Adrenal gland (tissue), 9 donors: ENCODE measurements at regions not wholly inside any gene's neighbourhood (a gene's known extent, or its start where the extent isn't known, plus 50 kb on each side); places are given as distances from the start of the nearest gene placed in this dataset.
A peak's percentile ranks its signal among the peaks of the same experiment; 100 is the strongest.

ENCODE experiments used
- DNase-seq, 7 donors: peaks; one replicate each; pipeline ENCODE4 v3.0.0-alpha.2; 2019 to 2020
- H3K27ac ChIP-seq, 5 donors: fragments of 200-600 bp; sonication (generic) in 4 of 5; 1 replicate in 3 of 5; 2 replicates in 2 of 5; pipeline versions ENCODE4 v1.5.1 to v1.8.0; 2016 to 2020; ENCODE audit warnings: mild to moderate bottlenecking in 1 of 5
- H3K27me3 ChIP-seq: fragments of 200-600 bp; 2 replicates; pipeline ENCODE4 v1.8.0; 2021
- H3K36me3 ChIP-seq, 2 donors: fragments of 200-600 bp; replicated peaks in 1 of 2; 1 replicate in 1 of 2; 2 replicates in 1 of 2; pipeline versions ENCODE4 v1.5.1 to v1.8.0; 2018 to 2022
- H3K4me1 ChIP-seq, 2 donors: fragments of 200-600 bp; replicated peaks in 1 of 2; 1 replicate in 1 of 2; 2 replicates in 1 of 2; pipeline versions ENCODE4 v1.5.1 to v1.8.0; 2018 to 2021
- H3K4me3 ChIP-seq, 4 donors: fragments of 200-600 bp; sonication (generic) in 3 of 4; one replicate each; pipeline ENCODE4 v1.5.1; 2016 to 2018
- H3K9me3 ChIP-seq, 3 donors: fragments of 200-600 bp; sonication (generic) in 1 of 3; replicated peaks in 1 of 3; 1 replicate in 2 of 3; 2 replicates in 1 of 3; pipeline versions ENCODE4 v1.5.1 to v1.8.0; 2016 to 2021
- CTCF ChIP-seq, 6 experiments: fragments of 450-650 bp in 4 of 6; fragments of 200-600 bp in 2 of 6; sonication (generic) in 1 of 6; IDR thresholded peaks; 1 replicate in 5 of 6; 2 replicates in 1 of 6; pipeline versions ENCODE4 v1.5.1 to v1.8.0; 2016 to 2021; ENCODE audit warnings: antibody characterized with exemption in 6 of 6, mild to moderate bottlenecking in 2 of 6, moderate library complexity in 1 of 6
- POLR2A ChIP-seq, 2 donors: fragments of 450-650 bp; IDR thresholded peaks; one replicate each; pipeline ENCODE4 v1.6.1; 2017; ENCODE audit warnings: antibody characterized with exemption in 2 of 2, mild to moderate bottlenecking in 2 of 2, moderate library complexity in 1 of 2
- WGBS, 4 donors: extraction: QIAGEN DNeasy Blood & Tissue Kit in 2 of 4; methylation state at CpG; one replicate each; pipeline versions ENCODE4 v1.1.5 to v1.1.7; 2013 to 2017; 5-methylcytosine and 5-hydroxymethylcytosine counted together
- intact Hi-C, 2 donors: fragments of 100-400 bp; cut with DNase I; formaldehyde crosslinking; loops; one replicate each; pipeline versions ENCODE4 v1.14.1 to v1.15.0; 2022 to 2023
- donor health status: healthy with polysubstance abuse.
- donor health status: Bipolar disorder and iron deficiency.
- donor health status: DM: yes; HTN: yes; CAD: no.
- donor health status: DM: no; HTN: no; CAD: no.
- donor health status: DM: no; HTN: no; CAD: no.

GRCh38 chr2:158893026-158893425 is 75.4 kb upstream of the TANC1 start:
- WGBS, 4 donors, result 66 to 82% (median 72%) methylated on average over 8 of the region's 8 CpGs
- H3K9me3 ChIP-seq, result no peaks in the 10 kb centered on the region
- H3K36me3 ChIP-seq, result no peaks in the 10 kb centered on the region
- no peaks in the 10 kb centered on the region for H3K4me1 ChIP-seq
- TF ChIP-seq CTCF (IDR thresholded peaks at IDR 0.05) (no peak), POLR2A (IDR thresholded peaks at IDR 0.05) (no peak)
- DNase-seq, result no peak
- no peak overlapping the region for H3K4me3 ChIP-seq
- H3K27me3 ChIP-seq, result no peaks in the 10 kb centered on the region
- intact Hi-C loops, result no loop called here
- no peak overlapping the region for H3K27ac ChIP-seq

- 85 to 95% (median 93%) methylated on average over 2 of the region's 2 CpGs for WGBS, 4 donors
- intact Hi-C loops, result no loop called here
- H3K9me3 ChIP-seq, result no peaks in the 10 kb centered on the region
- H3K27ac ChIP-seq, result no peak overlapping the region
- H3K27me3 ChIP-seq, result no peaks in the 10 kb centered on the region
- no peaks in the 10 kb centered on the region for H3K36me3 ChIP-seq
- H3K4me1 ChIP-seq, result no peaks in the 10 kb centered on the region
- H3K4me3 ChIP-seq, result no peak overlapping the region
- no peak for TF ChIP-seq CTCF (IDR thresholded peaks at IDR 0.05)
- TF ChIP-seq POLR2A (IDR thresholded peaks at IDR 0.05), result no peak
- DNase-seq, result no peak
Observed at GRCh38 chr2:158893474-158893873, 75.0 kb upstream of the TANC1 start.

GRCh38 chr2:158894078-158894477 is 74.4 kb upstream of the TANC1 start:
- TF ChIP-seq POLR2A (IDR thresholded peaks at IDR 0.05) (no peak), CTCF (IDR thresholded peaks at IDR 0.05) (no peak)
- Histone ChIP-seq H3K9me3 (no peaks in the 10 kb centered on the region), H3K27me3 (no peaks in the 10 kb centered on the region), H3K4me1 (no peaks in the 10 kb centered on the region), H3K27ac (no peak overlapping the region), H3K4me3 (no peak overlapping the region), H3K36me3 (no peaks in the 10 kb centered on the region)
- WGBS, 4 donors, result 37 to 51% (median 43%) methylated on average over 5 of the region's 5 CpGs
- peak in 4 of 7 donors; percentile 22 to 36 (median 32) for DNase-seq
- intact Hi-C loops, result no loop called here

GRCh38 chr2:158894572-158894971 is 73.9 kb upstream of the TANC1 start:
- TF ChIP-seq CTCF (IDR thresholded peaks at IDR 0.05) (no peak), POLR2A (IDR thresholded peaks at IDR 0.05) (no peak)
- Histone ChIP-seq H3K4me3 (no peak overlapping the region), H3K9me3 (no peaks in the 10 kb centered on the region), H3K4me1 (no peaks in the 10 kb centered on the region), H3K27ac (no peak overlapping the region), H3K36me3 (no peaks in the 10 kb centered on the region), H3K27me3 (no peaks in the 10 kb centered on the region)
- DNase-seq, result no peak
- 85 to 92% (median 89%) methylated on average over 4 of the region's 4 CpGs for WGBS, 4 donors
- intact Hi-C loops, result no loop called here
